ENCODE measurements at regions not wholly inside any gene's neighbourhood (a gene's known extent, or its start where the extent isn't known, plus 50 kb on each side); places are given as distances from the start of the nearest gene placed in this dataset.
"Not testable (repeated sequence)": the region's sequence is repeated elsewhere in the genome, so short reads cannot be mapped to it uniquely, and the experiment has no call there.

DNA sequence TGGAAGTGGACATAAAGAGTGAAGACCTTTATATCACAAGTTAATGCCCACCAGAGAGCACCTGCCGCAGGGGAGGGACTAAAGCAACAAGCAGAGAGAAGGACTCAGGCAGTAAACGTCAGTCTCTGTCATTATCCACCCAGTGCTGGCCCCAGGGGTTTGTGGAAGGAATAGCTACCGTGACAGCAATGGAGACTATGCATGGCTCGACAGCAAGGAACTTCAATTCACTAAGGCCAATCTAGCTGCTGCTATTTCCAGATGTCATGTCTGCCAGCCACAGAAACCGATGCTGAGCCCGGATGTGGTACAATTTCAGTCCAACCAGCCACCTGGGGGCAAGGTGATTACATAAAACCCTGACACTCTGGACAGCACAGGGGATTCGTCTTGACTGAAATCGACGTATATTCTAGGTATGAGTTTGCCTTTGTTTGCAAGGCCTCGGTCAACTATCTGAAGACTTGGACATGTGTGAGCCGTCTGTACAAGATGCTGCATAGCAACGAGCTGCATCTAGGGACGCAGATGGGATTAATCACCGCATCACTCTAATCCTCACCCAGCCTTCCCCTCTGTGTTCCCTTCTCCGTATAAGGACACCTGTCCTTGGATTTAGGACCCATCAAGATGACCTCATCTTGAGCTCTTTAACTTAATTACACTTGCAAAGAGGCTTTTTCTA lies 154.1 kb upstream of the SH3BP4 start:
- no peak for DNase-seq (ENCODE audit: low read depth)

- DNase-seq (ENCODE audit: low read depth), result no peak
Observed at GRCh38 chr2:234796045-234796591, 155.7 kb upstream of the SH3BP4 start.

DNA sequence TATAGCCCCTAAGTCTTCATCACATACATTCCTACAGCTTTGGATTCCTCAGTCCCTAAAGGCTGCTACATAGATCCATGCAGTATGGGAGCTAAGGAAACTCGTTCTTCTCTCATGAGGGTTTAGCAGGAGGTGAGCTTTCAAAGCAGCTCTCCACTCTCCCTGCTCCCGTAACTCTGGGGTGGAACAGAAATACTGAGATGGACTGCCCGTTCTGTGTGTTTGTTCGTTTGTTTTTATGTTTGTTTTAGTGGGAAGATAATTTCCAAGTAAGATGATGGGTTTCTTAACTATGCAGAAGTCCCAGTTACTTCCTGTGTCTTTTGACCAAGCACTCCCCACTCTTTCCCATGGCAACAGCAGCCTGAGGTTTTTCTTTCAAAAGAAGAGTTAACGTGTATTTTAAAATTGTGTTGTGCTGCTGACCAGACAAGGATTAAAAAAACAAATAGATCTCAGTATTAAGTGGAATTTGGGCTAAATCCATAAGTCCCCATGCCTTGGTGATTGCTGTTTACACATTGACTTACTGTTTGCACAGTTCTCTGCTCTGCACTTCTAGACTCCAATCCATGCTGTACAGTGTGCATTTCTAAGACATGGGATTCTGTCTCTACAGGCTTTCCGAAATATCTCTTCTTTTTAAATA lies 156.4 kb upstream of the SH3BP4 start:
- DNase-seq (ENCODE audit: low read depth), result no peak

- DNase-seq (ENCODE audit: low read depth), result no peak
Observed at GRCh38 chr2:234794866-234795265, 157.0 kb upstream of the SH3BP4 start.

- no peak for DNase-seq (ENCODE audit: low read depth)
Observed at GRCh38 chr2:234793212-234793785, 158.5 kb upstream of the SH3BP4 start.

DNA sequence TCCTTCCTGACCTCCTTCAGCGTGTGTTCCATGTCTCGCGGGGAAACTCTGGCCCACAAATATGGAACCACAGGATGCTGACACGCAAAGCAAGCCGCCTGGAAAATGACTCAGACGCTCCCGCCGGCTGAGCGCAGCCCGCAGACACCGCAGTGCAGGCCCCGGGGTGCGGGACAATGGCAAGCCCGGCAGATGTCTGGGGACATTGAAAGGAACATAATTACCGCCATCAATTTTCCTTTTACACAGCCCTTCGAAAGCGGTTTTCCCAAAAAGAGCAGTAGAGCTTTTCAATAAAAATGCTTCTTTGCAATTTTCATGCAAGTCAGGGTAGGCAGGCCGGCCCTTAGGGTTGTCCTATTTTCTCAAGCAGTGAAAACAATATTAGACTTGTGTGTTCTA lies 159.2 kb upstream of the SH3BP4 start:
- no peak for DNase-seq (ENCODE audit: low read depth)

DNA sequence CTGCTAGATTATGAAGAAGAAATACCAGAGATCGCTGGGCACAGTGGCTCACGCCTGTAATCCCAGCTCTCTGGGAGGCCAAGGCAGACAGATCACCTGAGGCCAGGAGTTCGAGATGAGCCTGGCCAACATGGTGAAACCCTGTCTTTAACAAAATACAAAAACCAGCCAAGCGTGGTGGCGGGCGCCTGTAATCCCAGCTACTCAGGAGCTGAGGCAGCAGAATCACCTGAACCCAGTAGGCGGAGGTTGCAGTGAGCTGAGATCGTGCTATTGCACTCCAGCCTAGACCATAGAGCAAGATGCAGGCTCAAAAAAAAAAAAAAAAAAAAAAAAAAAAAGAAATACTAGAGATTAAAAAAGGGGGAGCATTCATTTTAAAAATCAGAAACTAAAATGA lies 159.7 kb upstream of the SH3BP4 start:
- not testable (repeated sequence) for DNase-seq (ENCODE audit: low read depth)

- DNase-seq (ENCODE audit: low read depth), result no peak
Observed at GRCh38 chr2:234790380-234790779, 161.4 kb upstream of the SH3BP4 start.

DNA sequence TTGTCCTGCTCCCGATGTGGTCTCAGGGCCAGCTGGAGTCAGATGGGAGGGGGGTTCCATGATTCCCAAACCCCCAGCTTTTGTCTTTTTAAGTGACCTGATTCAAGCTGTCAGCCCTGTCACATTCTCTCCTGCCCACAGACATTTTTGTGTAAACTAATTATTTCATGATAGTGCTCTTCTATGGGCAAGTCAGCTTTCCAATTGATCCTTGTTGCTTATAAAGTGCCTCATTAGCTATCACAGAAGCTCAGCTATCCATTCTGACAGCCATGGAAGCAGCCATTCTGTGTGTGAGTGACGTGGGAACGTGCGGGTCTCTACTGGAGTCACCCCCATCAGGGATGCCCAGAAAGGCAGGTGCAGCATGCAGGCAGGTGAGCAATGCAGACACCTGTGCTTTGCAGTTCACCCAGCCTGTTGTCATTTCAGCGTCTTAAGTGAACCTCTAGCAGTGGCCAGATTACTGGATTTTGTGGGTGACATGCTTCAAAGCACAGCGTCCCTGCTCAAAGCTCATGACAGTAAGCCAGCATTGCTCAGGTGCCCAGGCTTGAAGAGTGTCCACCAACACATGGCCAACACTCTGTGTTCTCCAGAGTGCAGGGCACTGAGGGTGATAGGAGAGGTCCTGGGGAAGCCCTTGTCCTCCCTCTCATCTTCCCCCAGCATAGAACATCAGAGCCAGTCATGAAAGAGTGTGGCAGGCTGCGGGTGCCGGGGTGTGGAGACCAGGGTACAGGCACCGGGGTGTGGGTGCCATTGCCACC lies 162.1 kb upstream of the SH3BP4 start:
- DNase-seq (ENCODE audit: low read depth), result no peak

GRCh38 chr2:234788841-234789240 lies 163.0 kb upstream of the SH3BP4 start:
- no peak for DNase-seq (ENCODE audit: low read depth)

GRCh38 chr2:234788381-234788780 lies 163.4 kb upstream of the SH3BP4 start:
- no peak for DNase-seq (ENCODE audit: low read depth)

DNA sequence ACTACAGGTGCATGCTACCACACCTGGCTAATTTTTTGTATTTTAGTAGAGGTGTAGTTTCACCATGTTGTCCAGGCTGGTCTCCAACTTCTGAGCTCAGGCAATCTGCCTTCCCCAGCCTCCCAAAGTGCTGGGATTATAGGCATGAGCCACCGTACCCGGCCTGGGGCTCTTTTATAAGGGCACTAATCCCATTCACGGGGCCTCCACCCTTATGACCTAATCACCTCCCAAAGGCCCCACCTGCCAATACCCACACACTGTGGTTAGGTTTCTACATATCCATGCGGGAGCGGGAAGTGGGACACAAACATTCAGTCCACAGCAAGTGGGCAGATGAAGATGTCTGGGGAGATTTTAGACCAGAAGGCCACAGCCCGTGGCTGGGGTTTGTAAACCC lies 164.7 kb upstream of the SH3BP4 start:
- DNase-seq (ENCODE audit: low read depth), result no peak

DNA sequence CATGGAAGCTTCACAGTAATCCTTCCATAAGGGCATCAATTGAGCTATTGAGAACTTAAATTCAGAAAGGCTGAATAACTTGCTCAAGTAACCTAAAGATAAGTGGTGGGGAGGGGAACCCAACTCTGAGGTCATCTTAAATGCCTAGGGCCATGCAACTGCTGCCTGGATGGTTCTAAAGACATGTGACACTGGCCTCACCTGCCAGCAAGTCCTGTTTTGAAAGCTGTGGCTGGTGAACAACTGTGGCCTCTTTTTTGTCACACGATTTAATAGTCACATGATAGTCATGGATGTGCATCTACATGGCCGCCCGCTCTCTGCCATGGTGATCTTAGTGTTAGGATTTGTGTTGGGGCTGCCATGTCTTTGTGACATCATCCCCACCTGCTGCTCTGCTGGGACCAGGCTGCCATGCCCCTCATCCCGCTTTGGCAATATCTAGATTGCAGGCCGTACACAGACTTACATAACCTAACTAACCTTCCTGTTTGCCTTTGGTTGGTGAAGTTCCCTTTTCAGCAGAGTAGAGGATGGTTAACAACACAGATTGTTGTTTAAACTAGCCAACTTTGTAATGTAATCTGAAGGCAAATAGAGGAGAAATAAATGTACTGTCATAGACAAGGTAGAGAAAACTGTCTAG lies 177.9 kb upstream of the SH3BP4 start:
- no peak for DNase-seq (ENCODE audit: low read depth)

- no peak for DNase-seq (ENCODE audit: low read depth)
Observed at GRCh38 chr2:234773129-234773528, 178.7 kb upstream of the SH3BP4 start.

- no peak for DNase-seq (ENCODE audit: low read depth)
Observed at GRCh38 chr2:234772733-234773060, 179.1 kb upstream of the SH3BP4 start.

GRCh38 chr2:234771980-234772732 lies 179.7 kb upstream of the SH3BP4 start:
- DNase-seq (ENCODE audit: low read depth), result no peak

DNA sequence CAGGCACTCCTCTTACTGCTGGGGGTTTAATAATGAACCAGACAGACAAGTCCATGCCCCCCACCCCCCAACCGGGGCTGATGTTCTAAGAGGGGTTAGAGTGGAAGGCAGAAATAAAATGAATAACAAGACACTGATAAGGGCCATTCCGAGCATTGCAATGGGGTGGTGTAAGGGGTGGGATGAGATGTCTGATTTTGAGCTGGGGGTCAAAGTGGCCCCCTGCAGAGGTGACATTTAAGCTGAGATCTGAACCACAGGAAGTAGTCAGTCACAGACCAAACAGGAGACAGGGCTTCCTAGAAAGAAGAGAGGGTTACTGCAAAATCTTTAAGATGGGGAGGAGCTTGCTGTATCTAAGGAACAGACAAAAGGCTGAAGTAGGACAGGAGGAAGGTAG lies 180.6 kb upstream of the SH3BP4 start:
- DNase-seq (ENCODE audit: low read depth), result no peak

DNA sequence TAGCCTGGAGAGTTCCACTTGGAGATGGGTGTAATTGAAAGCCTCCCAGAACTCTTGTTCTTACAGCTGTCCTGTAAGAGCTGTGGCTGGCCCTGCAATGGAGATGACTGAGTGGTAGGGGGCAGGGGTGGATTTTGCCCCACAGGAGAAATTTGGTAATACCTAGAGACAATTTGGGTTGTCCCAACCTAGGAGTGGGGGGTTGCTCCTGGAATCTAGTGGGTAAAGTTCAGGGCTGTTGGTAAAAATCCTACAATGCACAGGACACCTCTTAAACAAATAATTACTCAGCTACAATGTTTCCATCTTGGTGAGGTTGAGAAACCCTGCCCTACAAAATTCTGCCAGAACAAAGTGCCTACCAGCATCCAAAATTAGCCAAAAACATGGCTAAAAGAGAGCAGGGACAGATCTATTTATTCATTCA lies 181.1 kb upstream of the SH3BP4 start:
- DNase-seq (ENCODE audit: low read depth), result no peak

GRCh38 chr2:234770031-234770506 lies 181.7 kb upstream of the SH3BP4 start:
- DNase-seq (ENCODE audit: low read depth), result no peak

- DNase-seq (ENCODE audit: low read depth), result no peak
Observed at GRCh38 chr2:234768608-234769196, 183.1 kb upstream of the SH3BP4 start.

GRCh38 chr2:234765279-234765678 lies 186.5 kb upstream of the SH3BP4 start:
- no peak for DNase-seq (ENCODE audit: low read depth)

Measured in activated T-helper 9 cell treated with anti-CD3 and anti-CD28 coated beads, Interleukin-2, amount 50 U/mL, for 16 hours (primary cell).